ENCODE measurements at regions not wholly inside any gene's neighbourhood (a gene's known extent, or its start where the extent isn't known, plus 50 kb on each side); places are given as distances from the start of the nearest gene placed in this dataset.

GRCh38 chr1:66450847-66451246 is 83.1 kb upstream of the SGIP1 start:
- Mint-ChIP-seq H3K36me3 (ENCODE audit: insufficient read depth in 1 of 3, low read depth in 3 of 3) (no peaks in the 10 kb centered on the region), H3K27me3 (ENCODE audit: low read depth) (no peaks in the 10 kb centered on the region; the same call in 1 of the 2 replicates), H3K4me3 (no peak overlapping the region), H3K4me1 (peaks cover 5% of the 10 kb centered on the region in 2 experiments), H3K27ac (no peak overlapping the region), H3K9me3 (no peaks in the 10 kb centered on the region)
- Histone ChIP-seq H2AFZ (ENCODE audit: low read length) (no peak overlapping the region), H2BK15ac (ENCODE audit: low read depth, low read length) (no peak overlapping the region), H2BK5ac (ENCODE audit: insufficient read length, low read length) (no peak overlapping the region), H3K14ac (ENCODE audit: insufficient read depth, low read length) (no peak overlapping the region), H4K8ac (replicated peaks; ENCODE audit: insufficient read length, low read depth, low read length) (no peak overlapping the region), H3K79me2 (ENCODE audit: insufficient read depth, low read length) (no peaks in the 10 kb centered on the region), H2BK20ac (ENCODE audit: low read depth, low read length, poor library complexity, severe bottlenecking) (no peak overlapping the region), H4K5ac (ENCODE audit: insufficient read length, low read depth, low read length) (no peak overlapping the region), H2AK5ac (ENCODE audit: insufficient read length, low read length) (no peak overlapping the region), H3K18ac (ENCODE audit: insufficient read length, low read depth, low read length) (no peak overlapping the region), H3K9me3 (ENCODE audit: control insufficient read depth, low read depth, low read length) (no peaks in the 10 kb centered on the region), H4K91ac (ENCODE audit: insufficient read length, low read depth, low read length) (no peak overlapping the region), H4K20me1 (ENCODE audit: control insufficient read depth, insufficient read depth, insufficient read length) (no peaks in the 10 kb centered on the region), H3K9ac (ENCODE audit: extremely low read depth, insufficient read length, low read length) (no peak overlapping the region), H3K27me3 (ENCODE audit: insufficient read depth, low read length) (no peaks in the 10 kb centered on the region), H3K27ac (ENCODE audit: insufficient read length, low read depth, low read length) (no peak overlapping the region), H3K4me2 (ENCODE audit: insufficient read depth, insufficient read length, low read length) (no peak overlapping the region), H2BK120ac (ENCODE audit: low read depth, low read length, poor library complexity, severe bottlenecking) (no peak overlapping the region), H2BK12ac (ENCODE audit: insufficient read length, low read depth, low read length) (no peak overlapping the region), H3K56ac (ENCODE audit: insufficient read length, low read depth, low read length) (no peak overlapping the region), H3K23me2 (ENCODE audit: insufficient read length, low read depth, low read length, poor library complexity, severe bottlenecking) (no peaks in the 10 kb centered on the region), H3K4me1 (ENCODE audit: insufficient read depth, low read length) (no peaks in the 10 kb centered on the region), H3K4ac (ENCODE audit: low read depth, low read length) (no peak overlapping the region), H3T11ph (ENCODE audit: low read length) (no peak overlapping the region), H3K23ac (ENCODE audit: insufficient read length, low read depth, low read length) (no peak overlapping the region), H3K79me1 (ENCODE audit: insufficient read depth, low read depth, low read length, poor library complexity, severe bottlenecking) (no peaks in the 10 kb centered on the region)
- TF ChIP-seq CTCF (conservative IDR thresholded peaks at IDR 0.05): no peak
- DNase-seq: no peak
- no CpG with 5 or more reads among the region's 1 CpG for WGBS (ENCODE audit: extremely low coverage, insufficient read length, low lambda C conversion rate)

Measured in H9 (cell line).